Uterus (tissue), 3 donors: ENCODE measurements at regions not wholly inside any gene's neighbourhood (a gene's known extent, or its start where the extent isn't known, plus 50 kb on each side); places are given as distances from the start of the nearest gene placed in this dataset.

ENCODE experiments used
- DNase-seq, 2 donors: peaks; one replicate each; pipeline ENCODE4 v3.0.0-alpha.2; 2019 to 2020
- H3K27ac ChIP-seq, 2 donors: fragments of 200-600 bp; sonication (generic); 1 replicate in 1 of 2; 2 replicates in 1 of 2; pipeline ENCODE4 v1.5.1; 2016 to 2018
- H3K27me3 ChIP-seq, 2 donors: fragments of 200-600 bp; sonication (generic); one replicate each; pipeline ENCODE4 v1.5.1; 2018 to 2019; ENCODE audit warnings: control low read depth in 1 of 2
- H3K36me3 ChIP-seq, 2 donors: fragments of 200-600 bp; sonication (generic); one replicate each; pipeline ENCODE4 v1.5.1; 2019; ENCODE audit warnings: control low read depth in 1 of 2
- H3K4me1 ChIP-seq, 2 donors: fragments of 200-600 bp; sonication (generic); one replicate each; pipeline ENCODE4 v1.5.1; 2018 to 2019; ENCODE audit warnings: control low read depth in 1 of 2
- H3K4me3 ChIP-seq, 2 donors: fragments of 200-600 bp; sonication (generic); 1 replicate in 1 of 2; 2 replicates in 1 of 2; pipeline ENCODE4 v1.5.1; 2018 to 2019; ENCODE audit warnings: mild to moderate bottlenecking in 1 of 2
- H3K9me3 ChIP-seq, 2 donors: fragments of 200-600 bp; sonication (generic); one replicate each; pipeline ENCODE4 v1.5.1; 2019; ENCODE audit warnings: control low read depth in 1 of 2
- POLR2A ChIP-seq, 2 donors: fragments of 450-650 bp; IDR thresholded peaks; one replicate each; pipeline ENCODE4 v1.6.1; 2016; ENCODE audit warnings: antibody characterized with exemption in 2 of 2, mild to moderate bottlenecking in 1 of 2, moderate library complexity in 1 of 2
- intact Hi-C: fragments of 100-400 bp; cut with DNase I; formaldehyde crosslinking; loops from one replicate; pipeline ENCODE4 v1.15.1; 2023; ENCODE audit warnings: low total_unique reads
- TF ChIP-seq, protein P1 (sequence below), 4 experiments: fragments of 200-600 bp in 2 of 4; fragments of 450-650 bp in 2 of 4; sonication (generic) in 2 of 4; IDR thresholded peaks; one replicate each; pipeline ENCODE4 v1.5.1; 2016 to 2019; ENCODE audit warnings: antibody characterized with exemption in 4 of 4, mild to moderate bottlenecking in 2 of 4, moderate library complexity in 1 of 4
- donor health status: DM: yes; HTN: yes; CAD: no.

DNA sequence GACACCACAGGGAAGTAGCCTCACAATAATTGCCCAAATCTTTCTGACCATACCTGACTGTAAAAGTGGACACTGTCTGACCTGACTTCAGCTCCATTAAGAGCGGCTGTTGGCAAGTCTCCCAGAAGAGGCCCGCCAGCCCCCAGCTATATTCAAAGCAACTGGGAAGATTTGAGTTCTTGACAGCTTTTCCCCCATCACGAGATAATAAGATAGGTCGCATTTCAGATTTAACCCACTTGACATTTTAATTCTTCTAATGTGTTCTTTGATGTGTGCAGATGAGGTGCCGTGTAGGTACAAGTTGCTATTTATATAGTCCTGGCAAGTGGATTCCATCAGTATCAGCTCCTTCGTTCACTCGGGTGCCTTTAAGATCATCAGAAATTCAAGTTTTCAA is 345.7 kb downstream of the DRD1 start:
- no peak overlapping the region for H3K4me3 ChIP-seq
- H3K27me3 ChIP-seq = no peaks in the 10 kb centered on the region
- H3K27ac ChIP-seq = no peak overlapping the region
- no peaks in the 10 kb centered on the region for H3K9me3 ChIP-seq
- intact Hi-C loops = no loop called here
- no peak for TF ChIP-seq POLR2A (IDR thresholded peaks at IDR 0.05)
- TF ChIP-seq, protein P1, sequence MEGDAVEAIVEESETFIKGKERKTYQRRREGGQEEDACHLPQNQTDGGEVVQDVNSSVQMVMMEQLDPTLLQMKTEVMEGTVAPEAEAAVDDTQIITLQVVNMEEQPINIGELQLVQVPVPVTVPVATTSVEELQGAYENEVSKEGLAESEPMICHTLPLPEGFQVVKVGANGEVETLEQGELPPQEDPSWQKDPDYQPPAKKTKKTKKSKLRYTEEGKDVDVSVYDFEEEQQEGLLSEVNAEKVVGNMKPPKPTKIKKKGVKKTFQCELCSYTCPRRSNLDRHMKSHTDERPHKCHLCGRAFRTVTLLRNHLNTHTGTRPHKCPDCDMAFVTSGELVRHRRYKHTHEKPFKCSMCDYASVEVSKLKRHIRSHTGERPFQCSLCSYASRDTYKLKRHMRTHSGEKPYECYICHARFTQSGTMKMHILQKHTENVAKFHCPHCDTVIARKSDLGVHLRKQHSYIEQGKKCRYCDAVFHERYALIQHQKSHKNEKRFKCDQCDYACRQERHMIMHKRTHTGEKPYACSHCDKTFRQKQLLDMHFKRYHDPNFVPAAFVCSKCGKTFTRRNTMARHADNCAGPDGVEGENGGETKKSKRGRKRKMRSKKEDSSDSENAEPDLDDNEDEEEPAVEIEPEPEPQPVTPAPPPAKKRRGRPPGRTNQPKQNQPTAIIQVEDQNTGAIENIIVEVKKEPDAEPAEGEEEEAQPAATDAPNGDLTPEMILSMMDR (IDR thresholded peaks at IDR 0.05) = no peak
- H3K36me3 ChIP-seq = no peaks in the 10 kb centered on the region
- no peaks in the 10 kb centered on the region for H3K4me1 ChIP-seq
- no peak for DNase-seq

DNA sequence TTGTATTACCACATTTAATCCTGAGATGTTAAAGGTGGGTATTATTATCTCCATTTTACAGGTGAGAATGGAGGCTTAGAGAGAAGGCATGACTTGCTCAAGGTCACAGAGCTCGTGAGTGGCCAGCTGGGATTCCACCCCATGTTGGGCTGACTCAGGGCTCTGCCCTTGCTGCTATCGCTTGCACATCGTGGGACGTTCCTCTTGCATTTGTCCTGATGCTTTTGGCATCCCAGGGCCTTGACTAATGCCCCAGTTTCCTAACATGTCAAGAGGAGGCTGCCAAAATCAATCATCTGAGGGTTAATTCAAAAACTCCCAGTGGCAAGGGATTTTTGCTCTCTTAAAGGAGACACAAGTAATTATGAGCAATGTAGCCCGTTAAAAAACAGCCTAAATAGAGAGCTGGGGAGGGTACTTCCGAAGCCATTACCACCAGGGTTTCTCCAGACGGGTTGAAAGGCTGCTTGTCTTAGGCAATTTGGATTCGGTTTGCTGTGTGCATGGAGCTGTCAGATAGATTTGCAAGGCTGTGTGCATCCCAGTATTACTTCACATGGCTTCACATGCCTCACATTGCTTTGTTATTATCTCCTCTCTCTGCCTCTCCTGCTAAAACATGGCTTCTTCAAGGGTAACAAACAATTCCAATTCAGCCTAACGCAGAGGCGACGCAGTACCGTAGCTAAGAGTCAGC is 347.4 kb downstream of the DRD1 start:
- TF ChIP-seq, protein P1 (IDR thresholded peaks at IDR 0.05) = no peak
- TF ChIP-seq POLR2A (IDR thresholded peaks at IDR 0.05) = no peak
- no peaks in the 10 kb centered on the region for H3K9me3 ChIP-seq
- intact Hi-C loops = no loop called here
- H3K4me3 ChIP-seq = no peak overlapping the region
- DNase-seq = no peak
- no peaks in the 10 kb centered on the region for H3K27me3 ChIP-seq
- no peaks in the 10 kb centered on the region for H3K36me3 ChIP-seq
- H3K4me1 ChIP-seq = no peaks in the 10 kb centered on the region
- no peak overlapping the region for H3K27ac ChIP-seq

DNA sequence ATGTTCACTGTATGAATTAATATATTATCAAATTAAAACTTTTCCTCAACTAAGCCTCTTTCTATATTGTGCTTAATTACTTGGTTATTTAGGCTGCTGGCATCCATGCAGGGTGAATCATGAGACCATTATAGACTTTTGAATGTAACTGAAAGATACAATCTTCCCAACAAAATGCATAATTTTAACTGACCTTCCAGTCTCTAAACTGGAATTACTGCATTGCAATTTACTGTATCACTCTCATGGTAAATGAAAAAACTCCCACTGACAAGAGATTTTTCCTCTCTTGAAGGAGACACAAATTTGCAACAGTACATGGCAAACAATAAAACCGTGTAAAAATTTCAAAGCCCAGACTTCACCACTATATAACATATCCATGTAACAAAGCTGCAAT is 349.5 kb downstream of the DRD1 start:
- no peaks in the 10 kb centered on the region for H3K27me3 ChIP-seq
- intact Hi-C loops = no loop called here
- no peak for TF ChIP-seq POLR2A (IDR thresholded peaks at IDR 0.05)
- TF ChIP-seq, protein P1 (IDR thresholded peaks at IDR 0.05) = no peak

DNA sequence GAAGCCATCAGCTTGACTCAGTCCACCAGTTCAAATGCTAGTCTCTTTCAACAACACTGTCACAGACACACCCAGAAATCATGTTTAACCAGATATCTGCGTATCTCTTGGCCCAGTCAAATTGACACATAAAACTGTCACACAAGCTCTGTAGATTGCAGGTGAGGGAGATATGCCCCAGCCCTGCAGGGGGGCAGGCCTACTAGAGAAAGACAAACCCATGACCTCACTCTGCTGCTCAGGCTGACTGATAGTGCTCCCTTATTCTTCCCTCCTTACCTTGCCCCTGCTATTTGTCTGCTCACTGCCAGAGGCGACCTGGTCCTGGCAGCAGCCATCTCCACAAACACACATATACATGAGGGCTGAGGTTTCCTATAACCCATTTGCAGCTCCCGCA is 351.3 kb downstream of the DRD1 start:
- H3K27me3 ChIP-seq = no peaks in the 10 kb centered on the region
- TF ChIP-seq, protein P1 (IDR thresholded peaks at IDR 0.05) = no peak
- no peak for TF ChIP-seq POLR2A (IDR thresholded peaks at IDR 0.05)
- no peak for DNase-seq
- H3K4me3 ChIP-seq = no peak overlapping the region
- intact Hi-C loops = no loop called here
- H3K9me3 ChIP-seq = no peaks in the 10 kb centered on the region
- H3K4me1 ChIP-seq = no peaks in the 10 kb centered on the region
- H3K27ac ChIP-seq = no peak overlapping the region
- H3K36me3 ChIP-seq = no peaks in the 10 kb centered on the region

More for the DNA sequence above, 349.5 kb downstream of the DRD1 start:
- no peak overlapping the region for H3K27ac ChIP-seq
- no peak overlapping the region for H3K4me3 ChIP-seq
- no peaks in the 10 kb centered on the region for H3K36me3 ChIP-seq
- DNase-seq = no peak
- no peaks in the 10 kb centered on the region for H3K9me3 ChIP-seq
- no peaks in the 10 kb centered on the region for H3K4me1 ChIP-seq

DNA sequence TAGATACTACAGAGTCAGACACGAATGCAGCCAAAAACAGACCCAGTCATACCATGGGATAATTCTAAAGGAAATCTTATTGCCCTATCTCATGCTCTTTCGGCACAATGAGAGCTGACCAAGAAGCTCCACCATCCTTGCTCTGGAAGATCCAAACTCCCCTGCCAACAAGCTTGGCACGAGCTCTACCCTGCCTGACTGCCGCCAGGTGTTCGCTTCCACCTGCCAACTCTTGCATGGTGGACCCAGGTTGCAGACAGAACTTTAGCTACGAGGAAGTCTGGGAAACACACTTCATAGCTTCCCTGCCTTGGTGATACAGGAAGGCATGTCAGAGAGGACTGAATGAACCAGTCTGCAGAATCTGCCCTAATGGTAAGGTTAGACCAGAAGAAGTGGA is 355.0 kb downstream of the DRD1 start:
- no peaks in the 10 kb centered on the region for H3K27me3 ChIP-seq
- intact Hi-C loops = no loop called here
- no peak overlapping the region for H3K27ac ChIP-seq
- no peak for DNase-seq
- TF ChIP-seq POLR2A (IDR thresholded peaks at IDR 0.05) = no peak
- TF ChIP-seq, protein P1 (IDR thresholded peaks at IDR 0.05) = no peak
- H3K9me3 ChIP-seq = no peaks in the 10 kb centered on the region
- no peaks in the 10 kb centered on the region for H3K36me3 ChIP-seq
- H3K4me1 ChIP-seq = no peaks in the 10 kb centered on the region
- H3K4me3 ChIP-seq = no peak overlapping the region
